GM19351 (cell line): ENCODE measurements at regions not wholly inside any gene's neighbourhood (a gene's known extent, or its start where the extent isn't known, plus 50 kb on each side); places are given as distances from the start of the nearest gene placed in this dataset.

ENCODE experiments used
- ATAC-seq: cut with Tn5 transposase; IDR thresholded peaks from one replicate; pipeline ENCODE4 v1.9.1; 2021; ENCODE audit warnings: mild to moderate bottlenecking, moderate library complexity; ENCODE audit not compliant: unreplicated experiment

DNA sequence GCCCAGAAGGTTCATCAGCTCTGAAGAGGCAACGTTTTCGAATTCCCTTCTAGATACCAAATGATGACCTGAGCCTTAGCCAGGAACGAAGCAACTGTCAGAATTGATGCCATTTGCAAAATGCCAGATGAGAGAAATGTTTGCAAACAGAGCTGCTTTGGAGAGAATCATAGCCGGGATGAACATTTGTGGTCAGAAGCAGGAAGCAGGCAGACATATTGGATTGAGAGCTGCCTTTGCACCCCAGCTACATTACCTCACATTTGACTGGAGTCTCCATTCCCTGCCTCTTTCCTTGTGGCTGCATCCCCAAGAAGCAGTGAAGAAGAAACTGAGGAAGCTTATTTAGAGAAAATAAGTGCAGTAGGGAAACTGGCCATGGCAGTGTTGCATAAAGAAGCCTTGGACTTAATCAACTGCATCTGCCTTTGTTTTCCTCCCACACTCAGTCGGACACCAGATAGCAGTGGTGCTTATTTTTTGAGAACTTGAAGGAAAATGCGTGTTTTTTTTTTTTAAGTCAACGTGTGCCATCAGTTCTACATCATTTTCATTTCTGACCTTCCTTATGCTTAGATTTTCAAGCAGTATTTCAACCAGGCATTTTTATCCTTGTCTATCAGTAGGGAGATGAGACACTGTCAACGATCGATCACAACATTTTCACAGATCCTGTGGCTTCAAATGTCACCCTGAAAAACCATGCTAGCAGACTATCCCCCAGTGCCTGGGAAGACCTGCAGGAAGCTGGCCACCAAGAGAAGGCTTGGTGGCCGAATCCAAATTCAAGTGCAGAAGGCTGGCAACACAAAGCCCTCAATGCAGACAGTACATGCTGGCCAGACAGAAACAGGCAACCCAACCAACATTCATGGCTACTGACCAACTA is 541.2 kb upstream of the JARID2 start:
- no peak for ATAC-seq

DNA sequence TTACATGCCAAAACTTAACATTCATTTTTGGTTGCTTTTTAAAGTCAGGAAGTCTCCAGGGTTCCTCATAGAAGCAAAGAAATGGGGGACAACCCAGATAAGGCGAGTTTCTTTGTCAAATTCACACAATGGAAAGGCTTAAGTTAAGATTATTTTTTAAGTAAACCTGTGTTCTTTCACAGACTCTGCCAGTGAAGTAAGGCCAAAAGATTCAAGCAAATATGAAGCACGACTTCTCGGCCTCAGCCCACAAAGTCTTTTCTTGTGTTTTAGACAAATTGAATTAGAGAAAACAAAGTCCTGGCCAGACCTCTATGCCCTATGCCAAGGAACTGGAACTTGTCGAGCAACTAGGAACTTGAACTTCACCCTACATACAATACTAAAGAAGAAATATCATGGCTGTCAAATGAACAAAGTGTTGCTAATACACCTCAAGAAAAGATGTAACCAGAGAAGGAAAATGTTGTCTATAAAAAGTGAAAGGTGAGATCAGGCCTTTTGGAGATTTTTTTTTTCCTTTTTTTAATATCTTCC is 540.0 kb upstream of the JARID2 start:
- no peak for ATAC-seq

DNA sequence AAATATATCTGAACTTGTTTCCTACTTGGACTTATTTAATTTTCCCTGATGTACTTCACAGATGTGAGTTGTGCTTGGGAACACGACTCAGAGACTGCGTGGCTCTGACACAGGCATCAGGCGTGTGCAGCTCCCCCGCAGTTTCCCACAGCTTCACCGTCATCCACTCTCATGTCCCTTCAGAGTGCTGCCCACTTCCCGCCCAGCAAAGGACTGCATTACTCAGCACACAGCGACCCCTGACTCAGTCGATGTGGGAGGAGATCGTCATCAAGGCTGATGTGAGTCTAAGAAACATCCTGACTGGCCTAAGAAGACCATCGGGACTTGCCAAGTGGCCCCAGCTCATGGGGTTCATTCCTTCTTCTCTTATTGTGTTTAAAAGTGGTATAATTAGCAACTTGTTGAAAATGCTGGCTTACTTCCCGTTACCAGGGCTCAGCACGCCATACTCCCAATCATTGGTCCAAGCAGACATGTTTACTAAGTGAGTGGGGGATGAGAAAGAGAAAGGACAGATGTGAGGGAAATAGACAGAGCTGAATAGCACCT is 539.4 kb upstream of the JARID2 start:
- ATAC-seq, result no peak

DNA sequence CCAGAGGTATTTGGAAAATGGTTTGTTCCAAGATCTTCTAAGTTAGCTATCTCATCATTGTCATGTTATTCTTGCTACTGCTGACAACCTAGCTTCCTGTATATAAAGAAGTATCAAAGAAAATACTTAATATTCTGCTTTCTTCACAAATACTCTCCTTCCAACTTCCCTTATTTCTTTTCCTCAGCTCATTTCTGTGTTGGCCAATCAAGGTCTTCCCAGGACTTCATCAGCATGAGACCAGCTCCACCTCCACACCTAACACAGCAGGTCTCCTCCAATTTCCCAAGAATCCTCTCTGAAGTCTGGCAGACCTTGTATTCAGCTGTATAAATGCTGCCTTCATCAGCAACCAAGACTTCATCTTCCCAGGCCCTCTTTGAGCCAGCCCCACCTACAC is 538.6 kb upstream of the JARID2 start:
- no peak for ATAC-seq

DNA sequence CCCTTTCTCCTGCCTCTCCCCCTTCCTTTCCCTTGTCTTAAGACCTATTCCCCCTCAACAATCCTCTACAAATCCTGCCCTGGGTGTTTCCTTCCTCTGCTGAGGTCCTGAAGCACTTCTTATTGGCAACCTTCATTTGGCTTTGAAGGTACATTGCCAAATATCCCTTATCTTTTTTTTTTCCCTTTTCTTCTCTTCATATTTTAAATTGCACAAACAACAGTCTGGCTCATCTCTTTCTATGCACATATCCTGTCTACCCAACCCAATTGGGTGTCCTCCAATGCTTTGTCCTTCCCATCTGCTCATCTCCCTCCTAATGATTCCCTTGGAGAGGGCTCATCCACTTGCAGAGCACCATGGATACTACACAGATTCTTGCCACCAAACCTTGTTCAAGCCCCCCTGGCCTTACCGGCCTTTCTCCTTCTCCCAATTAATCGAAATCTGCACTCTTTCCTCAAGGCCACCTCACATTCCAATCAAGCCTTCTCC is 537.9 kb upstream of the JARID2 start:
- no peak for ATAC-seq

DNA sequence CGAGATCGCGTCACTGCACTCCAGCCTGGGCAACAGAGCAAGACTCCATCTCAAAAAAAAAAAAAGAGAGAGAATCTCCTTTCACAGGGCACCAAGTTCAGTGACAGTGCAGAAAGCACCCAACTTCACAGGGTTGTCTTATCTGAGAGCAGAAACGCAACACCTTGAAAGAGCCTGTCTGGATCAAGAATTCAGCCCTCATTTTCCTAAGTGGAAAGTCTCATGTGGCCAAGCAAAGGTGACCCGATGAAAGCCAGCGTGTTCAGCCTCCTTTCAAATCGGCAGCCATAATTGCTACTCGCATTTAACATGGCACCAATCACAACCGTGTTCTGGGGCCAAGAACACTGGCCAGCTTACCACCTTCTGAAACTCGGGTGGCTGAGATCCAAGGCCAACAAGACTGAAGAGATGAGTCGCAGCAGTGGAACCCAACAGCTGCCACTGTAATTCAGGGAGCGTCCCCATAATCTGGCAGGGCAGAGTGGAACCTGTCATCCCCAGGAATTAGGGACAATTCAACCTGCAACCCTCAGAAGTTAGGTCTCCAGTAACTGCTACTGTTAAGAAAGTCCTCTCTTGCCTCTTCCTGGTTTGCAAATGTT is 536.7 kb upstream of the JARID2 start:
- no peak for ATAC-seq

DNA sequence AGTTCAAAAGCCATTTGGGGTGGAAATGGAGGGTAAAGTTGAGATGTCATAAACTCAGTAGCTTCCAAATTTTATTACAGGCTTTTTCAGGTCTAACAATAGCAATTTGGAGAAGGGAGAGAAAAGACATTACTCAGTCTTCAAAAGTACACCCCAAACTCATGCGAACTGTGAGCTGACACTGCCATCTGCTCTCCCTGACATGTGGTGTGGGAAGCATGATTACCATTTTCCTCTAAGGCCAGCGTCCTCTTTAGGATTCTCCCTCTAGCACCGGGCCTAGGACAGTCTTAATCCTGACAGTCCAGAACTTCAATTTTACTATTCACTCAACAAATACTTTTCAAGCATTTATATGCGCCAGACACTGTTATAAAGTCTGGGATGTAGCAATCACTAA is 536.0 kb upstream of the JARID2 start:
- ATAC-seq, result no peak

DNA sequence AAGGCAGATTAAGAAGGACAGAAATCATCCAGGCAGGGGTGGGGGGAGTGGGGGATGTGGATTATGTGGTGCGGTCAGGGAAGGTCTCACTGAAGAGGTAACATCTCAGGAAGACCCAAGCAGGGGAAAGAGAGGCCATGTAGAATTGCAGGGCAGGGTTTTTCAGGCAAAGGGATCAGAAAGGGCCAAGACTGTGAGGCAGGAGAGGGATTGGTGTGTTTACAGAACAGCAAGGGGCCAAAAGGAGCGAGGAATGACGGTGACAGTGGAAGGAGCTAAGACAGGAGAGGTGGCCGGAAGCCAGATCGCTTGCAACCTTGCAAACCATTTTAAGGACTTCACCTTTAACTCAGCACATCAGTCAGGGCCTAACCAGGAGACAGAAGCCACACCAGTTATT is 535.4 kb upstream of the JARID2 start:
- ATAC-seq, result no peak

DNA sequence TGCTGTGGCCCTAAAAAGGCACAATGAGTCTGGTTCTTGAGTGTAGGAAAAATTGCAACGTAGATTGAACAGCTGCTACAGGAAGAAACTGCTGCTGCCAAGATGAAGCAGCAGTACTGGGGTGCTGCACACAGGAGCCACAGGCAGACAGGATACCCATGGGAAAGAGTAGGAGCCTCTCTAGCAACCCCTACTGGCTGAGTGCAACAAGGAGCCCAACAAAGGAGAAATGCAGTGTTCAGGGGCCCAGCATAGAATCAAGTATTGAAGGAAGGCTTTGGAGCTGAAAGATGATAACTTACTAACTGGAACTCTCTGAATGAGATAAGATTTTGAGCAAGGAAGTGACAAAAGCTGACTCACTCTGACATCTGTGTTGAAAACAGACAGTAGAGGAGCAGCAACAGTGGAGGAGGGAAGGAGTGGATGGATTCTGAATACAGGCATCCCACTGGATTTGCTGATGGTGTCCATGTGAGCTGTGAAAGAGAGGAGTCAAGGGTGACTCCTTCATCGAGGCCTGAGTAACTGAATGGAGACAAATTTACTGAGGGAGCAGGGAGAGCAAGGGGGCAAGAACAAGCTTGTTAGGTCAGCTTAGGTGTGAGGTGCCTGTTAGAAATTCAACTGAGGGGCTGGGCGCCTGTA is 534.7 kb upstream of the JARID2 start:
- no peak for ATAC-seq

DNA sequence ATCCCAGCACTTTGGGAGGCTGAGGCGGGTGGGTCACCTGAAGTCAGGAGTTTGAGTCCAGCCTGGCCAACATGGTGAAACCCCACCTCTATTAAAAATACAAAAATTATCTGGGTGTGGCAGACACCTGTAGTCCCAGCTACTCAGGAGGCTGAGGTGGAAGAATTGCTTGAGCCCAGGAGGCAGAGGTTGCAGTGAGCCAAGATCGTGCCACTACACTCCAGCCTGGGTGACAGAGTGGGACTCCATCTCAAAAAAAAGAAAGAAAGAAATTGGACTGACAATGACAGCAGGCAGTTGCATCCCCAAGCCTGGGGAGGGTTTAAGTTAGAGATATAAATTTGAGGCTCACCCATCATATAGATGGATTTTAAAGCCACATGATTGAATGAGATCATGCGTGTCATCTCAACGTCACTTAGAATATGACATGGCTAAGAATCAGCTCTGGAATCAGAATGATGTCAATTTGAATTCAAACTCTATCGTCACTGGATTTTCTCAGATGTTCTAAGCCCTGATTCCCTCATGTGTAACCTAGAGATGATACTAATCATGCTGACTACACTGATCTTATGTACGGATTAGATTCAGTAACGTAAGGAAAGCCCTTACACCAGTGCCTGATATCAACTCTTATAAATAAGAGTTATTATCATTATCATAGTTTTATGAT is 534.0 kb upstream of the JARID2 start:
- no peak for ATAC-seq

DNA sequence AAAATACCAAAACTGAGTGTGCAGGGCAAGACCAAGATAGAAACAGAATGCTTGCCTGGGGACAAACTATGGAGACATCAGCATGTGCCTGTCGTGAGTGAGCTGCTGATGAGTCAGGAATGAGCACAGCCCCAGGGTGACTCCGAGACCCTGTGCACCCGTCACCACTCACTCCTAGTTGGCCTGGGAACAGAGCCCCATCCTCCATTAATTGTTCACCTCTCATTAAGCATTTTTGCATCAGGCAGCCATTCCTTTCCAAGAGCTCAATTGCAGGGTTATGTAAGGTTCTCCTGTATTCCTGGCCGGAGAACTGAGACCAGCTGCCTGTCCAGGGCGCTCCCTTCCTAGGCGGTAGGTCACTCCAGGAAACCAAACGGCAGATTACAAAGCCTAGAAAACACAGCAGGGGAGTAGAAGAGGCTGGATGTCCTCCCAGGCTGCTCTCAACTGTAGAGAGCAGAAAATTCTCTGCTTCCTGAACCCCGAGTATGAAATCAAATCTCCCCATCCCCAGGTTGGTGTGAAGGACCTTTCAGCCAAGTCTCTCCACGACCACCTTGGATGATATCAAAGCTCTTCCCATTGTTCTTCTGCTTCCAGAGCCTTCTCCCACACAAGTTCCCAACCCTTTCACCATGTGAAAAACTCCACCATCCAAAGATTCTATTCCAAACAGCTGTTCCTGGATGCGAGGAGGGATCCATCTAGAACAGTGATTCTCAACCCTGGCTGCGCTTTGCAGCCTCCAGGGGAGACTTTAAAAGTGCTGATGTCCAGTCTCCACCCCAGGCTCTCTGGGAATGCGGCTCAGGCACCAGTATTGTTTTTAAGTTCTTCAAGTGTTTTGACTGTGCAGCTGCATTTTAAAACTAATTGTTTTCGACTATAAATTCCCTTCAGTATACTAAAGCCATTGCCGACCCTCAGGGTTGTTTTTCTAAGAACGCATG is 532.6 kb upstream of the JARID2 start:
- ATAC-seq, result no peak

DNA sequence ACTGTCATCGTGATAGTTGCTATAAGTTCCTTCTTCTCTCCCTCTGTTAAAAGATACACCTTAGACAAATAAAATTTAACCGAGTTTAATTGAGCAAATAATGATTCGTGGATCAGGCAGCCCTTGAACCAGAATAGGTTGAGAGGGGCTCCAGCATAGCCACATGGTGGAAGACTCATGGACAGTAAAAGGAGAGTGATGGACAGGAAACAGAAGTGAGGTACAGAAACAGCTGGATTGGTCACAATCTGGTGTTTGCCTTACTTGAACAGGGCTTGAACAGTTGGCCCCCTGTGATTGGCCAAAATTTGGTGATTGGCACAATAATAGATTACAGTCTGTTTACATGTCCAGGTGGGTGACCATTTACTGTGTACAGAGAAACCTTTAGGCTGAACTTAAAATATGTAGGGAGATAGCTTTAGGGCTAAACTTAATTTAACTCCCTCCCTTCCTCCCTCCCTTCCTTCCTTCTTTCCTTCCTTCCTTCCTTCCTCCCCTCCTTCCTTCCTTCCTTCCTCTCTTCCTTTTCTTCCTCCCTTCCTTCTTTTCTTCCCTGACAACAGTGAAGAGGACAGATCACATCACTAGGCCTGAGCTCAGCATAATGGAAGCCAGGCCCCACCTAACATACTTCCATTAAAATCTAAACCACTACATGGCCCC is 531.8 kb upstream of the JARID2 start:
- ATAC-seq, result no peak

DNA sequence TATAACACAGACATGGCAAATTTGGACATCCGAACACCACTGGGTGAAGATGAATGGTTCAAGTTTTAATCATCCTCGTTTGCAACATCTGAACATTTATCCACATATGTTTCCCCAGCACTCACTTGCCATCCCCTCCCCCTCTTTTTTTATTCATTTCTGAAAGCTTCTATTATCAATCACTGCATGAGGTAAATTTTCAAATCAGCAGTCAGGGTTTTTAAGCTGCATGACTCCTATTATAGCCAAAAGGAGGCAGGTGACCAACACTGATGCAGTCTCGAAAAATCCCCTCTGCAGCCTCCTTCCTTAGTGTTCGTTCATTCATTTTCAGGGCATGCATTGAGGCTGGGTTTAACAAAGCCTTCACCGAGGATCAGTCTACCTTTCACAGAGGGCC is 530.8 kb upstream of the JARID2 start:
- ATAC-seq, result no peak

DNA sequence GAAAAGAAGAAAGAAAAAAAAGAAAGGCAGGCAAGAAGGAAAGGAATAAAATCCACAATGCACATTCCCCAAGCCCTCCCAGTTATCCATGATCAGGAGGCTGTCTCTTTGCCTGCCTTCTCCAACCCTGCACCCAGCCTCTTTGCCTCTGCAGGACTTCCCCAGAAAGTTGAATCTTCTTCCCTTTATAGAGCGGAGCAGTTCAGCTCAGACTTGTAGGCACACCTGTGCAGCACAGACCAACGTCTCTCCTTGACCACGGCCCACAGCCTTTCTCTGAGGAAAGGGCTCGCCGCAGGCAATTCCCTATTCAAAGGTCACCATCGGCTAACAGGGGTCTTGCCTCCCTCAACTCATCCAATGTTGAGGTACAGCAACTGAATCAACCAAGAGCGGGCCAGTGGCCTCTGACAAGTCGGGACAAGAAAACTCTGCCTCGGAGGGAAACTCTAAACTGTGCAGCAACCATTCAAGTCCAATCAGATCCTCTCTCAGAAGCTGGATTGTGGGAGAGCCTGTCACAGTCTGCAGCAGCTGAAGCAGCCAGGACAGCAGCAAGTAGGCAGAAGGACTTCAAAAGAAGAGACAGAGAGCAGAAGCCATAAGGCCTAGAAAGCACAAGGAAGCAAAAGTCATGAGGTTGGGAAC is 529.2 kb upstream of the JARID2 start:
- no peak for ATAC-seq

DNA sequence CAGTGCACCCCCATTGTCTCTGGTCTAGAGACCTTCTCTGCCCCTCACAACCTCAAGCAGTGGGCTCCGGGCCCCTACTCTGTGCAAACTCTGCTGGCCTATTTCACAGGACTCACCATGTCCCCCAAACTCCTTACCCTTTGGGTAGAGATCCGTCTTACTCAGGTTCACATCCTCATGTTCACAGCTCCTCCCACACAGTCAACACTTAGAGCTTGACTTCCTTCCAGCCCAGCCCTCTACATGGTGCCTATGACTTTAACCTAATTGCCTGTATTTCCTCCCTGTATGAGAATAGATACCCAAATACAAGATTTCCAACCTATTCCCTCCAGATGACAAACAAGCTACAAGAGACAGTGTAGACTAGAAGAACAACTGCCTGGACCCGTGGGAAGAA is 528.6 kb upstream of the JARID2 start:
- no peak for ATAC-seq

DNA sequence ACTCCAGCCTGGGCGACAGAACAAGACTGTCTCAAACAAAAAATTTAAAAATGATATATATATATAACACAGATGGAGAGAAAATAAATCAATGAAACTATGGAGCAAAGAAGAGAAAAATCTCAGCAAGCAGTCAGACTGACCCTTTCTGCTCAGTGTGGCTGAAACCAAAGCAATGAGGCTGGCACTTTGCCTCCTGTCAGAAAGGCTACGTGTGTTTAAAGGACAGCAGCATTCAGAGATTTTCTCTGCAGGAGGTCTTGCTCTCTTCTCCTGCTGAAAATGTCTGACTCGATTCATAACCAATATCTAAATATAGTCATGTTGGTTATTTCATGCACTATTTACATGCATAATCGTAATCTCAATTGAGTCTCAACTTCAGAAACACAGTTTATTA is 527.0 kb upstream of the JARID2 start:
- no peak for ATAC-seq

DNA sequence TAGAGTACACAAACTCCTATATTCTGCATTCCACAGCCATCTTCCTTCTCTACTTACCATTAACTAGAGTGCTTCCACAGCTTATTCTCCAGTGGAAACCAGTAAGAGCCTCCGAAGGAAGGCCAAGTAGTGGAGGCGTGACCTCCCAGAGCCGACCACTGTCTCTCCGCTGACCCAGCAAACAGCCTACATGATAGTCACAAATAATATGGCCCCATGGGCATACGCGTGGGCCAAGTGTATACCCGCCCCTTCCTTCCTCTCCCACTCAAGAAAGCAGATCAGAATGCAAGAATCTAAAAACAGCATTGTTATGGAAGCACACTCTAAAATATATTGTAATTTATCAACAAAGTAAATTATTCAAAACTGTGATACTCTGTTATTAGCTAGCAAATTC is 526.6 kb upstream of the JARID2 start:
- no peak for ATAC-seq

DNA sequence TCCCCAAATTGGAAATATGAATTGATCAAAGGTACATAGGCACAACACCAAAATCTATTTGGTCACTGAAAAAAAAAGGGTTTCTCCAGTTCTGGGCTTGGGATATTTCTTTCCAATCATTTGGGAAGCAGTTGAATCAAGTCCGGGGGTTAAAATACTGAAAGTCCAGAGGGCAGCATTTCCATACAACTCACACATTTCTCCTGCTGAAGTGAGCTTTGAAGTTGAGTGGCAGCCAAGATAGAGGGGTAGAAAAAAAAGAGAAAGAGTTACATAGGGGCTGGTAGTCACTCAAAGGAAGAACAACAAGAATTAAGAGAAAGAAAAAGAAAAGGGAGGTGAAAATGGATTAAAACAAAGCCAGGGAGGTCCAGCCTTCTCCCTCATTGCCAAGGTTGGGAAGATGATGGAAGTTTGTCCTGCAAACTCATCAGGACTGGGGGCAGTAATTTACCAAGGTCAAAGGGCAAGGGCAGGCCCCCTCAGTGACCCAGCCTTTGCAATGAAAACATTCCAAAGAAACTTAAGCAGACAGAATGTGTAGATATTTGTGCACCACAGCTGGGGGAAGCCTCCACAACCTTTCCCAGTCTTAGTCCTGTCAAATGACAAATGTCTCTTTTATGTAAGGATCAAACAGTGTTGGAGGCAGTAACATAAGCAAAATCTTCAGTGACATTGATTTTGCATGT is 525.3 kb upstream of the JARID2 start:
- no peak for ATAC-seq
